A673 (cell line): ENCODE measurements at regions not wholly inside any gene's neighbourhood (a gene's known extent, or its start where the extent isn't known, plus 50 kb on each side); places are given as distances from the start of the nearest gene placed in this dataset.

ENCODE experiments used
- CTCF ChIP-seq: fragments of 300-800, 200-600 bp; sonication (generic); conservative IDR thresholded peaks from 2 replicates; pipeline ENCODE4 v1.5.1; 2017; ENCODE audit warnings: low read depth, mild to moderate bottlenecking, antibody characterized with exemption, low read length, moderate library complexity, mixed read lengths
- EZH2 ChIP-seq: fragments of 200-600 bp; sonication (generic); IDR thresholded peaks from 2 replicates; pipeline ENCODE4 v1.6.1; 2017; ENCODE audit warnings: borderline replicate concordance, low read depth, mild to moderate bottlenecking, mixed read lengths, antibody characterized with exemption, low read length; ENCODE audit not compliant: poor library complexity, severe bottlenecking

- TF ChIP-seq CTCF, result no peak
- no peak for TF ChIP-seq EZH2
Measured at GRCh38 chr15:36152936-36153335, 426.5 kb upstream of the CDIN1 start.
